CD4-positive, alpha-beta T cell treated with Interleukin-21 for 1 hour (primary cell): ENCODE measurements at regions not wholly inside any gene's neighbourhood (a gene's known extent, or its start where the extent isn't known, plus 50 kb on each side); places are given as distances from the start of the nearest gene placed in this dataset.
"Not testable (repeated sequence)": the region's sequence is repeated elsewhere in the genome, so short reads cannot be mapped to it uniquely, and the experiment has no call there.

Experiments used
- DNase-seq: peaks from one replicate; pipeline ENCODE4 v3.0.0-alpha.2; 2020

- DNase-seq: no peak
Measured at GRCh38 chr14:37650356-37651037, 55.1 kb downstream of the TTC6 start.

- DNase-seq: no peak
Measured at GRCh38 chr14:37652042-37652441, 56.6 kb downstream of the TTC6 start.

- DNase-seq: no peak
Measured at GRCh38 chr14:37655418-37655817, 60.0 kb downstream of the TTC6 start.

GRCh38 chr14:37658156-37658555 is 62.7 kb downstream of the TTC6 start:
- DNase-seq: no peak

- DNase-seq: no peak
Measured at GRCh38 chr14:37663498-37663897, 68.1 kb downstream of the TTC6 start.

- no peak for DNase-seq
Measured at GRCh38 chr14:37665479-37665878, 70.0 kb downstream of the TTC6 start.

- DNase-seq: no peak
Measured at GRCh38 chr14:37665951-37666350, 70.5 kb downstream of the TTC6 start.

GRCh38 chr14:37668646-37669045 is 73.2 kb downstream of the TTC6 start:
- DNase-seq: no peak

- DNase-seq: no peak
Measured at GRCh38 chr14:37669242-37669641, 73.8 kb downstream of the TTC6 start.

- no peak for DNase-seq
Measured at GRCh38 chr14:37673439-37673838, 78.0 kb downstream of the TTC6 start.

- no peak for DNase-seq
Measured at GRCh38 chr14:37678916-37679315, 83.5 kb downstream of the TTC6 start.

GRCh38 chr14:37681486-37681885 is 86.1 kb downstream of the TTC6 start:
- DNase-seq: no peak

- not testable (repeated sequence) for DNase-seq
Measured at GRCh38 chr14:37692680-37693079, 97.3 kb downstream of the TTC6 start.

GRCh38 chr14:37693420-37693819 is 98.0 kb downstream of the TTC6 start:
- DNase-seq: not testable (repeated sequence)

- no peak for DNase-seq
Measured at GRCh38 chr14:37695866-37696265, 100.4 kb downstream of the TTC6 start.

- no peak for DNase-seq
Measured at GRCh38 chr14:37697489-37698121, 102.2 kb downstream of the TTC6 start.

- DNase-seq: no peak
Measured at GRCh38 chr14:37698840-37699777, 103.7 kb downstream of the TTC6 start.

- no peak for DNase-seq
Measured at GRCh38 chr14:37707716-37708115, 112.3 kb downstream of the TTC6 start.

GRCh38 chr14:37708481-37708880 is 113.1 kb downstream of the TTC6 start:
- DNase-seq: no peak

GRCh38 chr14:37709419-37710195 is 114.2 kb downstream of the TTC6 start:
- no peak for DNase-seq

GRCh38 chr14:37711356-37711830 is 116.0 kb downstream of the TTC6 start:
- DNase-seq: no peak

- no peak for DNase-seq
Measured at GRCh38 chr14:37711831-37712475, 116.5 kb downstream of the TTC6 start.
